SH-SY5Y (cell line): ENCODE measurements at regions not wholly inside any gene's neighbourhood (a gene's known extent, or its start where the extent isn't known, plus 50 kb on each side); places are given as distances from the start of the nearest gene placed in this dataset.

Source experiments
- GATA2 ChIP-seq: IDR thresholded peaks from 2 replicates; pipeline ENCODE4 v1.6.1; 2011; ENCODE audit warnings: mild to moderate bottlenecking, low read depth, low read length
- GATA3 ChIP-seq: IDR thresholded peaks from 2 replicates; pipeline ENCODE4 v1.6.1; 2011; ENCODE audit warnings: low read depth, mild to moderate bottlenecking, low read length, moderate library complexity

- TF ChIP-seq GATA2 (no peak), GATA3 (no peak)
Observed at GRCh38 chr4:41870035-41870434, 65.2 kb upstream of the TMEM33 start.
